IgD-negative memory B cell (primary cell): ENCODE measurements at regions not wholly inside any gene's neighbourhood (a gene's known extent, or its start where the extent isn't known, plus 50 kb on each side); places are given as distances from the start of the nearest gene placed in this dataset.
A peak's percentile ranks its signal among the peaks of the same experiment; 100 is the strongest.
"Not testable (repeated sequence)": the region's sequence is repeated elsewhere in the genome, so short reads cannot be mapped to it uniquely, and the experiment has no call there.

Experiments
- H3K27ac Mint-ChIP-seq, 3 donors: one replicate each; pipeline ENCODE4 v1.8.0; 2020 to 2022; ENCODE audit warnings: mild to moderate bottlenecking in 3 of 3, mixed read lengths in 3 of 3, moderate library complexity in 1 of 3
- H3K27me3 Mint-ChIP-seq: one replicate; pipeline ENCODE4 v1.8.0; 2021; ENCODE audit warnings: mixed read lengths
- H3K36me3 Mint-ChIP-seq: one replicate; pipeline ENCODE4 v1.8.0; 2020; ENCODE audit warnings: mild to moderate bottlenecking, mixed read lengths
- H3K4me1 Mint-ChIP-seq, 3 donors: one replicate each; pipeline ENCODE4 v1.8.0; 2020 to 2022; ENCODE audit warnings: mixed read lengths in 3 of 3, mild to moderate bottlenecking in 1 of 3
- H3K4me3 Mint-ChIP-seq, 4 donors: one replicate each; pipeline ENCODE4 v1.8.0; 2020 to 2022; ENCODE audit warnings: mild to moderate bottlenecking in 4 of 4, mixed read lengths in 4 of 4, moderate library complexity in 3 of 4
- H3K9me3 Mint-ChIP-seq, 3 donors: one replicate each; pipeline ENCODE4 v1.8.0; 2020 to 2021; ENCODE audit warnings: mixed read lengths in 3 of 3, mild to moderate bottlenecking in 1 of 3

GRCh38 chr21:28699596-28700259 lies 292.9 kb downstream of the LTN1 start:
- Mint-ChIP-seq H3K27ac (peak overlapping the region in 1 of 3 donors; percentile 2), H3K4me3 (no peak overlapping the region), H3K27me3 (no peaks in the 10 kb centered on the region), H3K36me3 (peaks cover 1% of the 10 kb centered on the region), H3K9me3 (peaks cover 11 to 13% (median 12%) of the 10 kb centered on the region in 3 donors), H3K4me1 (no peaks in the 10 kb centered on the region)

- H3K4me3 Mint-ChIP-seq, result no peak overlapping the region
- peaks cover 1% of the 10 kb centered on the region for H3K36me3 Mint-ChIP-seq
- no peaks in the 10 kb centered on the region for H3K4me1 Mint-ChIP-seq
- no peak overlapping the region for H3K27ac Mint-ChIP-seq
- H3K9me3 Mint-ChIP-seq, result peaks cover 11 to 13% (median 12%) of the 10 kb centered on the region in 3 donors
- H3K27me3 Mint-ChIP-seq, result no peaks in the 10 kb centered on the region
Observed at GRCh38 chr21:28699186-28699585, 293.5 kb downstream of the LTN1 start.

- H3K36me3 Mint-ChIP-seq, result peaks cover 1% of the 10 kb centered on the region
- no peaks in the 10 kb centered on the region for H3K4me1 Mint-ChIP-seq
- no peaks in the 10 kb centered on the region for H3K27me3 Mint-ChIP-seq
- no peak overlapping the region for H3K4me3 Mint-ChIP-seq
- peaks cover 2 to 9% (median 4%) of the 10 kb centered on the region in 3 donors for H3K9me3 Mint-ChIP-seq
- H3K27ac Mint-ChIP-seq, result no peak overlapping the region
Observed at GRCh38 chr21:28696844-28697410, 295.8 kb downstream of the LTN1 start.

- Mint-ChIP-seq H3K9me3 (peaks cover 0 to 11% (median 3%) of the 10 kb centered on the region in 3 donors), H3K36me3 (peaks cover 1% of the 10 kb centered on the region), H3K27ac (no peak overlapping the region), H3K4me1 (no peaks in the 10 kb centered on the region), H3K4me3 (no peak overlapping the region), H3K27me3 (no peaks in the 10 kb centered on the region)
Observed at GRCh38 chr21:28693476-28693875, 299.2 kb downstream of the LTN1 start.

- Mint-ChIP-seq H3K27me3 (no peaks in the 10 kb centered on the region), H3K36me3 (no peaks in the 10 kb centered on the region), H3K4me3 (no peak overlapping the region), H3K27ac (no peak overlapping the region), H3K4me1 (no peaks in the 10 kb centered on the region), H3K9me3 (peaks cover 0 to 3% (median under 1%) of the 10 kb centered on the region in 3 donors)
Observed at GRCh38 chr21:28690196-28690595, 302.5 kb downstream of the LTN1 start.

GRCh38 chr21:28688381-28688780 lies 304.3 kb downstream of the LTN1 start:
- Mint-ChIP-seq H3K9me3 (peaks cover 0 to 2% (median 0%) of the 10 kb centered on the region in 3 donors), H3K4me1 (no peaks in the 10 kb centered on the region), H3K36me3 (peaks cover 3% of the 10 kb centered on the region), H3K4me3 (no peak overlapping the region), H3K27ac (no peak overlapping the region), H3K27me3 (no peaks in the 10 kb centered on the region)

GRCh38 chr21:28687586-28687985 lies 305.1 kb downstream of the LTN1 start:
- no peaks in the 10 kb centered on the region for H3K4me1 Mint-ChIP-seq
- no peak overlapping the region for H3K27ac Mint-ChIP-seq
- H3K27me3 Mint-ChIP-seq, result no peaks in the 10 kb centered on the region
- H3K4me3 Mint-ChIP-seq, result no peak overlapping the region
- peaks cover 0 to 3% (median 0%) of the 10 kb centered on the region in 3 donors for H3K9me3 Mint-ChIP-seq
- H3K36me3 Mint-ChIP-seq, result peaks cover 3% of the 10 kb centered on the region

GRCh38 chr21:28683982-28684752 lies 308.5 kb downstream of the LTN1 start:
- Mint-ChIP-seq H3K4me1 (no peaks in the 10 kb centered on the region), H3K36me3 (peaks cover 3% of the 10 kb centered on the region), H3K4me3 (no peak overlapping the region), H3K27ac (no peak overlapping the region), H3K27me3 (no peaks in the 10 kb centered on the region), H3K9me3 (peaks cover 0 to 3% (median 0%) of the 10 kb centered on the region in 3 donors)

GRCh38 chr21:28682884-28683283 lies 309.8 kb downstream of the LTN1 start:
- not testable (repeated sequence) for H3K27ac Mint-ChIP-seq, H3K4me3 Mint-ChIP-seq, H3K27me3 Mint-ChIP-seq, H3K9me3 Mint-ChIP-seq, H3K4me1 Mint-ChIP-seq, H3K36me3 Mint-ChIP-seq

GRCh38 chr21:28677096-28677495 lies 315.6 kb downstream of the LTN1 start:
- not testable (repeated sequence) for H3K36me3 Mint-ChIP-seq, H3K9me3 Mint-ChIP-seq, H3K27me3 Mint-ChIP-seq, H3K4me1 Mint-ChIP-seq, H3K4me3 Mint-ChIP-seq, H3K27ac Mint-ChIP-seq

GRCh38 chr21:28675331-28676041 lies 317.2 kb downstream of the LTN1 start:
- no peak overlapping the region for H3K4me3 Mint-ChIP-seq
- H3K27ac Mint-ChIP-seq, result no peak overlapping the region
- peaks cover 7% of the 10 kb centered on the region for H3K36me3 Mint-ChIP-seq
- H3K27me3 Mint-ChIP-seq, result no peaks in the 10 kb centered on the region
- peaks cover 2 to 9% (median 3%) of the 10 kb centered on the region in 3 donors for H3K9me3 Mint-ChIP-seq
- peaks cover 0 to 6% (median 2%) of the 10 kb centered on the region in 3 donors for H3K4me1 Mint-ChIP-seq

GRCh38 chr21:28674763-28675162 lies 317.9 kb downstream of the LTN1 start:
- Mint-ChIP-seq H3K9me3 (peaks cover 2 to 9% (median 3%) of the 10 kb centered on the region in 3 donors), H3K27ac (no peak overlapping the region)

GRCh38 chr21:28671549-28672195 lies 321.0 kb downstream of the LTN1 start:
- Mint-ChIP-seq H3K9me3 (peaks cover 0 to 10% (median 0%) of the 10 kb centered on the region in 3 donors), H3K4me1 (peaks cover 0 to 4% (median 2%) of the 10 kb centered on the region in 3 donors), H3K36me3 (peaks cover 7% of the 10 kb centered on the region), H3K27ac (no peak overlapping the region), H3K4me3 (no peak overlapping the region), H3K27me3 (no peaks in the 10 kb centered on the region)

More at GRCh38 chr21:28674763-28675162, 317.9 kb downstream of the LTN1 start:
- Mint-ChIP-seq H3K4me3 (no peak overlapping the region), H3K27me3 (no peaks in the 10 kb centered on the region), H3K4me1 (peaks cover 0 to 6% (median 2%) of the 10 kb centered on the region in 3 donors), H3K36me3 (peaks cover 7% of the 10 kb centered on the region)

- H3K9me3 Mint-ChIP-seq, result peaks cover 0 to 12% (median 0%) of the 10 kb centered on the region in 3 donors
- H3K4me3 Mint-ChIP-seq, result no peak overlapping the region
- H3K27me3 Mint-ChIP-seq, result no peaks in the 10 kb centered on the region
- peaks cover 0 to 4% (median 2%) of the 10 kb centered on the region in 3 donors for H3K4me1 Mint-ChIP-seq
- H3K36me3 Mint-ChIP-seq, result peaks cover 13% of the 10 kb centered on the region
- H3K27ac Mint-ChIP-seq, result no peak overlapping the region
Observed at GRCh38 chr21:28669971-28670653, 322.6 kb downstream of the LTN1 start.
